Stomach smooth muscle (tissue), 2 donors: ENCODE measurements at regions not wholly inside any gene's neighbourhood (a gene's known extent, or its start where the extent isn't known, plus 50 kb on each side); places are given as distances from the start of the nearest gene placed in this dataset.
"Not testable (repeated sequence)": the region's sequence is repeated elsewhere in the genome, so short reads cannot be mapped to it uniquely, and the experiment has no call there.

Source experiments
- H3K27ac ChIP-seq: one replicate; pipeline ENCODE4 v1.7.0; 2013; ENCODE audit warnings: mild to moderate bottlenecking, low read length, inconsistent platforms
- H3K27me3 ChIP-seq, 2 donors: one replicate each; pipeline ENCODE4 v1.7.0; 2013; ENCODE audit warnings: low read length in 2 of 2; ENCODE audit not compliant: insufficient read depth in 2 of 2, control insufficient read depth in 1 of 2
- H3K36me3 ChIP-seq, 2 donors: one replicate each; pipeline ENCODE4 v1.7.0; 2013; ENCODE audit warnings: low read length in 2 of 2; ENCODE audit not compliant: control insufficient read depth in 2 of 2, insufficient read depth in 2 of 2
- H3K4me1 ChIP-seq: one replicate; pipeline ENCODE4 v1.7.0; 2013; ENCODE audit warnings: low read length; ENCODE audit not compliant: control insufficient read depth, insufficient read depth
- H3K4me3 ChIP-seq, 2 donors: one replicate each; pipeline ENCODE4 v1.7.0; 2013; ENCODE audit warnings: low read length in 2 of 2
- H3K9ac ChIP-seq, 2 donors: one replicate each; pipeline ENCODE4 v1.7.0; 2013; ENCODE audit warnings: low read length in 2 of 2, mild to moderate bottlenecking in 1 of 2
- H3K9me3 ChIP-seq, 2 donors: one replicate each; pipeline ENCODE4 v1.7.0; 2013; ENCODE audit warnings: low read length in 2 of 2; ENCODE audit not compliant: control insufficient read depth in 2 of 2
- donor health status: healthy.
- donor health status: Pancreatic carcinoma.

DNA sequence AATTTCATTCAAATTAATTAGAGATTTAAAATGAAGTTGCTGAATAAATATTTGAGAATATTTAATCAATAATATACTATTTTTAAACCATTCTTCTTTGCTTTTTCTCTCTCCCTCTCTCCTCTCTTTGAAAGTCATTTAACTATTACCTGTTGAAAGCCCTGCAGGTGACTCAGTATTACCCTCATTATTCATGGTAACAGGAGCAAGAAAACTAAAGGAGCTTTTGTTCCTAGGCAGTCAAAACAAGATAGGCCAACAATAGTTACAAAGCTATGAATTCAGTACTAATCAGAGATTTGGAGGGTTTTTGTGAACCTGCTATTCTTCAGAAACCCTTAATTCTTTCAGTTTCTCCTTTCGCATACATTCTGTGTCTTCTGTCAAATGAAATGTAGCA lies 721.3 kb upstream of the NCAM2 start:
- H3K4me1 ChIP-seq = no peaks in the 10 kb centered on the region
- no peaks in the 10 kb centered on the region for H3K27me3 ChIP-seq
- no peaks in the 10 kb centered on the region for H3K36me3 ChIP-seq
- H3K9me3 ChIP-seq = no peaks in the 10 kb centered on the region
- H3K9ac ChIP-seq = no peak overlapping the region
- H3K4me3 ChIP-seq = no peak overlapping the region
- H3K27ac ChIP-seq = no peak overlapping the region

DNA sequence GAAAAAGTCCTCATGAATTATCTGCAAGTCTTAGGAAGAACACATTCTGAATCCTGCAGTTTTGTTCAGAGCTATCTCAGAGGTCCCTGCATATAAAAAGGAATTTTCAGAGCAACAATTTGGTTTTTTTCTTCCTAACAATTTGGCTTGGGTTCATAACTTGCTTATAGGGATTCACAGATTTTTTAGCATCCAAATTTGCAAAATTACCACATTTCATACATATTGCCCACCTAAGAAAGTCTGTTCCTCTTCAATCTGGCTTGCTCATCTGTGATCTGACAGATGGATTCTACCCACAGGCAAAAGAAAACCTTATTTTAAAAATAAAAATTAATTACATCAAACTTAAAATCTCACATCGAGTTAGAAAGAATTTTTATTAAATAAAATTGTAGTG lies 714.4 kb upstream of the NCAM2 start:
- H3K27me3 ChIP-seq = no peaks in the 10 kb centered on the region
- no peak overlapping the region for H3K27ac ChIP-seq
- H3K4me3 ChIP-seq = no peak overlapping the region
- no peaks in the 10 kb centered on the region for H3K9me3 ChIP-seq
- no peaks in the 10 kb centered on the region for H3K36me3 ChIP-seq
- no peaks in the 10 kb centered on the region for H3K4me1 ChIP-seq
- H3K9ac ChIP-seq = no peak overlapping the region

DNA sequence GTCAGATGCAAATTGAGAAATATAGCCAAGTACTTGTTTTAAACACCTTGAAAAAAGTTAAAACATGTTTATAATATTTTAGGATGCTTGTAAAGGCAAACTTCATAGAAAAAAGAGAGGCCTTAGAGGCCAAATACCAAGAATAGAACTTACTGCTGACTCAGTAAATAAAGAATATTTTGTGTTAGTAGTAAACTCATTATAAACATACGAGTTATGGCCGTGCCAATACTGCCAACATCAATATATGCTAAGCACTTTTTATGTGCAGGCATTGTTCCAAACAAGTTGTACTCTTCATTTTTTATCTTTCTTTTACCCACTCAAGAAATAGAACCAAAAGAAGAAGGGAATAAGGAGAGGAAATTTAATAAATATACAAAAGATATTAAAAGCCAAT lies 705.9 kb upstream of the NCAM2 start:
- no peaks in the 10 kb centered on the region for H3K4me1 ChIP-seq

DNA sequence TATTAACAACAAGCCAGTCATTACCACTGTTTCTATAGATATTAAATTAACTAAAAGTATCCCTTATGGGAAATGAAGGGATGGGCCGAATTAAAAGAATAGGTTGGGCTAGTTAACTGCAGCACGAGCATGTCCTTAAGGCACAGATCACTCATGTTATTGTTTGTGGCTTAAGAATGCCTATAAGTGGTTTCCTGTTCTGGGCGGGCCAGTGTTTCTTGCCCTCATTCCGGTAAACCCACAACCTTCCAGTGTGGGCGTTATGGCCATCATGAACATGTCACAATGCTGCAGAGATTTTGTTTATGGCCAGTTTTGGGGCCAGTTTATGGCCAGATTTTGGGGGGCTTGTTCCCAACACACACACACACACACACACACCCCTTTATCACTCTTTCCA lies 705.4 kb upstream of the NCAM2 start:
- not testable (repeated sequence) for H3K9ac ChIP-seq, H3K27ac ChIP-seq, H3K36me3 ChIP-seq, H3K4me3 ChIP-seq, H3K27me3 ChIP-seq, H3K9me3 ChIP-seq, H3K4me1 ChIP-seq

More for the DNA sequence above, 705.9 kb upstream of the NCAM2 start:
- Histone ChIP-seq H3K9me3 (no peaks in the 10 kb centered on the region), H3K9ac (no peak overlapping the region), H3K4me3 (no peak overlapping the region), H3K27me3 (no peaks in the 10 kb centered on the region), H3K36me3 (no peaks in the 10 kb centered on the region), H3K27ac (no peak overlapping the region)

DNA sequence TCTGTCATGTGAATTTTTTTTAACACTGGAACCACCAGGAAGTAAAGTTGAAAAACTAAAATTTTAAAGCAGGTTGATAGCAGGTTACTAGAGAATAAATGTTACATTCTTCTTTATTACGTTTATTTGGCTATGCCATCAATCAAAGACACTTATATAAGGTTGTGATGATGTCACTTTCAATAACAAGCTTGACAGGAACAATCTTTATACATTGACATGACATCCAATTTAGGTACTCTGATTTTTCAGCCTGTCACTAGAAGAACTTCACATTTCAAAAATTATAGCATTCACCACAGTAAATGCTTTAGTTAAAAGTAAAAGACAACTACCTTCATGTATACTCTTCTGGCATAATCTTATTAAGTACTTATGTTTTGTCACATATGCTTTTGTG lies 696.8 kb upstream of the NCAM2 start:
- Histone ChIP-seq H3K27me3 (no peaks in the 10 kb centered on the region), H3K9me3 (no peaks in the 10 kb centered on the region), H3K27ac (no peak overlapping the region), H3K4me3 (no peak overlapping the region), H3K4me1 (no peaks in the 10 kb centered on the region), H3K9ac (no peak overlapping the region), H3K36me3 (no peaks in the 10 kb centered on the region)

DNA sequence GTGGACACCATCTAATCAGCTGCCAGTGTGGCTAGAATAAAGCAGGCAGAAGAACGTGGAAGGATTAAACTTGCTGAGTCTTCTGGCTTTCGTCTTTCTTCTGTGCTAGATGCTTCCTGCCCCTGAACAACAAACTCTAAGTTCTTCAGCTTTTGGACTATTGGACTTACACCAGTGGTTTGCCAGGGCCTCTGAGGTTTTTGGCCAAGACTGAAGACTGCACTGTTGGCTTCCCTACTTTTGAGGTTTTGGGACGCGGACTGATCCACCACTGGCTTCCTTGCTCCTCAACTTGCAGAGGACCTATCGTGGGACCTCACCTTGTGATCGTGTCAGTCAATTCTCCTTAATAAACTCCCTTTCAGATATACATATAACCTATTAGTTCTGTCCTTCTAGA lies 696.1 kb upstream of the NCAM2 start:
- Histone ChIP-seq H3K36me3 (no peaks in the 10 kb centered on the region), H3K27me3 (no peaks in the 10 kb centered on the region), H3K4me1 (no peaks in the 10 kb centered on the region), H3K9ac (no peak overlapping the region), H3K27ac (no peak overlapping the region), H3K4me3 (no peak overlapping the region), H3K9me3 (no peaks in the 10 kb centered on the region)

DNA sequence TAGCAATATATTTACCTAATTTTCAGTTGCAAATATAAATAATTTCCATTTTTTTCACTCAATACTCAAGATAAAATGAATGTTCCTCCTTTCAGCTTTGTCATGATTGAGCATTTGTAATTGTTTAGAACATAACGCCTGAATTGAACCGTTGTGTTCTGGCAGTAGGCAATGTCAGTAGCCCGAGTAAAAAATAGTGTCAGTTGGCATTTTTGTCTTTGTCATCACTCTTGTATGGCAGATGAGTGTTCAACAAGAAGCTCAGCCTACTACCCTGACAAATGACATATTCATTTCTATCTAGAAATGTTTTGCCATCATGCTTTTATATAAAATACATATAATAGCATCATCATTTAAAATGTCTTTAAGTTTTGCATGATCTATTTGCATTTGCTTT lies 691.4 kb upstream of the NCAM2 start:
- no peak overlapping the region for H3K4me3 ChIP-seq
- no peaks in the 10 kb centered on the region for H3K9me3 ChIP-seq
- no peak overlapping the region for H3K9ac ChIP-seq
- no peaks in the 10 kb centered on the region for H3K27me3 ChIP-seq
- H3K27ac ChIP-seq = no peak overlapping the region
- no peaks in the 10 kb centered on the region for H3K4me1 ChIP-seq
- H3K36me3 ChIP-seq = no peaks in the 10 kb centered on the region

DNA sequence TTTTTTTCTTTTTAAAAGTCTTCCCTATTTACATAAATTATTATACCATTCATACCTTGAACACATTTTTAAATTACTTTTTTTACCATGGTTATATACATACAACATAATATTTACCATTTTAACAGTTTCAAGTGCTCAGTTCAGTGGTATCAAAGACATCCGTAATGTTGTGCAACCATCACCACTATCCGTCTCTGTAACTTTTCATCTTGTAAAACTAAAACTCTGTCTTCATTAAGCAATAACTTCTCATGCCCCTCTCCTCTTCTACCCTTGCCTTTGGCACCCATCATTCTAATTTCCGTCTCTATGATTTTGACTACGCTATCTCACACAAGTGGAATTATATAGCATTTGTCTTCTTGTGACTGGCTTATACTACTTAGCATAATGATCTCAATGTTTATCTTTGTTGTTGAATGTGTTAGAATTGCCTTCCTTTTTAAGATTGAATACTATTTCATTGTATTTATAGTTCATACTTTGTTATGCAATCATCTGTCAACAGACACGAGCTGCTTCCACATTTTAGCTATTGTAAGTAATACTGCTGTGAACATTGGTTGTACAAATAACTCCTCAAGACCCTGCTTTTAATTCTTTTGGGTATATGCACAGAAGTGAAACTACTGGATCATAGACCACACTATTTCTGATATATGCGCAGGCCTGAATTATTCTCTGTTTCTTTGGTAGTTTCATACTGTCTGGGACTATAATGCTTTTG lies 689.5 kb upstream of the NCAM2 start:
- Histone ChIP-seq H3K9ac (no peak overlapping the region), H3K9me3 (no peaks in the 10 kb centered on the region), H3K27me3 (no peaks in the 10 kb centered on the region), H3K27ac (no peak overlapping the region), H3K36me3 (no peaks in the 10 kb centered on the region), H3K4me3 (no peak overlapping the region), H3K4me1 (no peaks in the 10 kb centered on the region)

DNA sequence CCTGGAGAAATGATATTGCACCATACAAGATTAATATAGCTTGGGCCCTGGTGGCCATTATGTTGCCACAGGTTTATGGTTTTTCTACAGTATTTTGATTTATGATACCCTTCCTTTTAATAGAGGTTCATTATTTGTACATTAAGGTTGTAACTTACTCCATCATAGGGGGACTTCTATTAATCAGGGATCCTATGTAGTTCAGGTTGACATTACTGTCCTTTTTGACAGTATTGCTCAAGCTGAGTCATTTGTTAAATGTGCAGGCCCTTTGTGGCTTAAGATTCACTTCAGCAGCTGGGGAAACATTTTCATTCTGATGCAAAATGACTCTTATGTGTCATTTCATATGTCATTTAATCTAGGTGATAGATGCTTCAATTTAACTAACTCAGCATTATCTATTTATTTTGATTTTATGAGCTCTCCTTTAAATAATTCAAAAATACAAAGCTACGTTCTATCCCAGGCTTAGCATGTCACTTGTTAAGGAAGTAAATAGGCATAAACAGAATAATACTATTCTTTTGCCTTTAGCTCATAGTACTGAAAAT lies 686.9 kb upstream of the NCAM2 start:
- Histone ChIP-seq H3K36me3 (no peaks in the 10 kb centered on the region), H3K27me3 (no peaks in the 10 kb centered on the region), H3K9me3 (no peaks in the 10 kb centered on the region), H3K27ac (no peak overlapping the region), H3K4me1 (no peaks in the 10 kb centered on the region), H3K9ac (no peak overlapping the region), H3K4me3 (no peak overlapping the region)

DNA sequence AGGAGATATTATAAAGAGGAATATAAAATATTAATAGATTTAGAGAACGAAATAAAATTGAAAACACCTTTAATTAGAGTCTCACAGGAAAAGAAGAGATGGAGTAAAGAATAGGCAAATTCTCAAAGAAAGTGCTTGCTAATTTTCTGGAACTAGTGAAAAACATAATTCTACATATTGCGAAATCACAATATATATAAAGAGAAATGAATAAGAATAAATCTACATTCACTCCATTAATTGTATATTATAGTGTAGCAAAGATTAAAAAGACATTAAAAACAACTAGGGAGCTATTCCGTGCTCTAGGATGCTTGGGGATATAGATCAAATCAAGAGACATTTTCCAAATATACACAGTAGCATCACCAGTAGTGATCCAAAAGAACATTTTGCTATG lies 685.2 kb upstream of the NCAM2 start:
- Histone ChIP-seq H3K27me3 (no peaks in the 10 kb centered on the region), H3K9ac (no peak overlapping the region), H3K4me3 (no peak overlapping the region), H3K27ac (no peak overlapping the region), H3K36me3 (no peaks in the 10 kb centered on the region), H3K9me3 (no peaks in the 10 kb centered on the region), H3K4me1 (no peaks in the 10 kb centered on the region)

DNA sequence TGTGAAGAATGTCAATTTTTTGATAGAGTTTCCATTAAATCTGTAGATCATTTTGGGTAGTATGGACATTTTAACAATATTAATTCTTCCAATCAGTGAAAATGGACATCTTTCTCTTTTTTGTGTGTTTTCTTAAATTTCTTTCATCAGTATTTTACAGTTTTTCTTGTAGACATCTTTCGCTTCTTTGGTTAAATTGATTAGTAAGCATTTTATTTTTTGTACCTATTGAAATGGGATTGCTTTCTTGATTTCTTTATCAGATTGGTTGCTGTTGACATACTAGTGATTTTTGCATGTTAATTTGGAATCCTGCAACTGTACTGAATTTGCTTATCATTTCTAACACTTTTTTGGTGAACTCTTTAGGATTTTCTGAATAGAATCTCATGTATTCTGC lies 683.2 kb upstream of the NCAM2 start:
- Histone ChIP-seq H3K9me3 (no peaks in the 10 kb centered on the region), H3K27me3 (no peaks in the 10 kb centered on the region), H3K27ac (no peak overlapping the region), H3K36me3 (no peaks in the 10 kb centered on the region), H3K9ac (no peak overlapping the region), H3K4me1 (no peaks in the 10 kb centered on the region), H3K4me3 (no peak overlapping the region)
